ENCODE measurements at regions not wholly inside any gene's neighbourhood (a gene's known extent, or its start where the extent isn't known, plus 50 kb on each side); places are given as distances from the start of the nearest gene placed in this dataset.

DNA sequence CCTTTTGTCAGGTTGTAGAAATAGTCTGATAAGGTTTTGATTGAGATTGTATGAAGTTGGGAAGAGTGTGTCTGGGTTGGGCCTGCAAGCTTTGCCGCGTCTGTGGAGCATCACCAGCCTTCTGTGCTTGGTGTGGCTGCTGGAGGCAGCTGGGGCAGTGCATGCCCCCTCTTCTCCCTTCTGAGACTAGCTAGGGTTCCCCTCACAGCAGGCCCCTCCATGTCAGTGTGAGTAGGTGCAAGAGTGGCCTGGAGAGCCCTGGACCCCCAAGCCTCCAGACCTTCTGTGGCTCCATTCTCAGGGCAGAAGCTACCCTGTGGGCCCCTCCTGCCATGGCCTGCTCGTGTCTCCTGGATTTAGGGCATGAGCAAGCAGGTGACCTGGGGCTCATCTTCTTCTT is 914.2 kb downstream of the TBC1D22A start:
- TF ChIP-seq, protein P1, sequence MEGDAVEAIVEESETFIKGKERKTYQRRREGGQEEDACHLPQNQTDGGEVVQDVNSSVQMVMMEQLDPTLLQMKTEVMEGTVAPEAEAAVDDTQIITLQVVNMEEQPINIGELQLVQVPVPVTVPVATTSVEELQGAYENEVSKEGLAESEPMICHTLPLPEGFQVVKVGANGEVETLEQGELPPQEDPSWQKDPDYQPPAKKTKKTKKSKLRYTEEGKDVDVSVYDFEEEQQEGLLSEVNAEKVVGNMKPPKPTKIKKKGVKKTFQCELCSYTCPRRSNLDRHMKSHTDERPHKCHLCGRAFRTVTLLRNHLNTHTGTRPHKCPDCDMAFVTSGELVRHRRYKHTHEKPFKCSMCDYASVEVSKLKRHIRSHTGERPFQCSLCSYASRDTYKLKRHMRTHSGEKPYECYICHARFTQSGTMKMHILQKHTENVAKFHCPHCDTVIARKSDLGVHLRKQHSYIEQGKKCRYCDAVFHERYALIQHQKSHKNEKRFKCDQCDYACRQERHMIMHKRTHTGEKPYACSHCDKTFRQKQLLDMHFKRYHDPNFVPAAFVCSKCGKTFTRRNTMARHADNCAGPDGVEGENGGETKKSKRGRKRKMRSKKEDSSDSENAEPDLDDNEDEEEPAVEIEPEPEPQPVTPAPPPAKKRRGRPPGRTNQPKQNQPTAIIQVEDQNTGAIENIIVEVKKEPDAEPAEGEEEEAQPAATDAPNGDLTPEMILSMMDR (IDR thresholded peaks at IDR 0.05): no peak
- TF ChIP-seq ZFX (IDR thresholded peaks at IDR 0.05; ENCODE audit: borderline replicate concordance): no peak
